H1 (cell line): ENCODE measurements at regions not wholly inside any gene's neighbourhood (a gene's known extent, or its start where the extent isn't known, plus 50 kb on each side); places are given as distances from the start of the nearest gene placed in this dataset.

Experiments used
- CBX8 ChIP-seq: fragments of 300-800, 300-1000 bp; sonication (generic); IDR thresholded peaks from 2 replicates; pipeline ENCODE4 v1.7.1; 2016; ENCODE audit warnings: low read depth, low read length, borderline replicate concordance
- SP1 ChIP-seq: IDR thresholded peaks from 2 replicates; pipeline ENCODE4 v1.6.1; 2011; ENCODE audit warnings: low read depth, low read length
- SP4 ChIP-seq: IDR thresholded peaks from 2 replicates; pipeline ENCODE4 v1.6.1; 2012; ENCODE audit warnings: low read length, inconsistent platforms
- TAF7 ChIP-seq: optimal IDR thresholded peaks from 2 replicates; pipeline ENCODE3; 2011; ENCODE audit warnings: low read depth, mild to moderate bottlenecking, inconsistent platforms, low read length, moderate library complexity, borderline replicate concordance
- ZNF274 ChIP-seq: IDR thresholded peaks from 2 replicates; pipeline ENCODE4 v1.7.0; 2012; ENCODE audit warnings: low read length, borderline replicate concordance; ENCODE audit errors: extremely low read depth
- TF ChIP-seq, protein P1 (sequence below), 3 experiments: IDR thresholded peaks; 1 replicate in 2 of 3; 2 replicates in 1 of 3; pipeline versions ENCODE4 v1.5.1 to v1.6.1; 2011; ENCODE audit warnings: low read length in 3 of 3, mild to moderate bottlenecking in 3 of 3, inconsistent platforms in 2 of 3, low read depth in 1 of 3, moderate library complexity in 1 of 3; ENCODE audit not compliant: insufficient read depth in 1 of 3; ENCODE audit errors: control extremely low read depth in 1 of 3
- TF ChIP-seq, protein P2 (sequence below): fragments of 300-600 bp; sonication (generic); IDR thresholded peaks from 2 replicates; pipeline ENCODE4 v1.7.1; 2012; ENCODE audit warnings: low read length, moderate library complexity, mild to moderate bottlenecking, inconsistent platforms; ENCODE audit not compliant: insufficient replicate concordance

DNA sequence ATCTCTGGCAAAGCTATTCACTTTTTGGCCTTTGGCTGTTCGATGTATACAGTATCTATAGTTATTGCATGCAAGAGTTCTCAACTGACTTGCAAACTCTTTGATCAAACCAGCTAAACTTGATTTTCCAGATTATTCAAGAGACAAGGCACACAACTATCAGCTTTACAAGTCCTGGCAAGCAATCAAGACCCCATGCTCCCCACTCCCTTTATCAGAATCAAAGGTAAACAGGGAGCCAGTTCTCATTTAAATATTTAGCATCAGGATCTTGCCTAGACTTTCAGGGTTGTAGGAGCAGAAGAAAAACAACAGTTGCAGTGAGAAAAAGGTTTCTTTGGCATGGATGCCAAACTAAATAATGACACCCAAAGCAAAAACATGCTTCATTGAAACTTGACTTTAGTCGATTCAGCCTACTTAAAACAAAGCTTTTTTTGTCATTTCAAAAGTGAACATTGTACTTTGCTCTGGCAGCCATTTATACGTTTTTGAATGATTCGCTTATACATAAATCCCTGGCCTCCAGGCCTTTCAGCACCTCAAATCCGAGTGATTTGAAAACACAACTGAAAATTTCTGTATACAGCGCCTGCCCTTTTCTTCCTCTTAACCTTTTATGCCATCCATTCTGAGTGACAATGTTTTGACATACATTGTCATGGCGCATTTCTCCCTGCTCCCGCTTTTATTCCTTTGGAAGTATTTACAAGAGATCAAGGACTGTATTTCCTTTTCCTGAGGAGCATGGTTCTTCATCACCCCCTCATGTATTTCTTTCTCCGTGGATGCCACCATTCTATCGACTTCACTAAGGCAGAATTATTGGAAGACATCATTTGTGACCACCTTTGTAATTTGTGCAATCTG lies 340.8 kb downstream of the KLF5 start:
- TF ChIP-seq, protein P1, sequence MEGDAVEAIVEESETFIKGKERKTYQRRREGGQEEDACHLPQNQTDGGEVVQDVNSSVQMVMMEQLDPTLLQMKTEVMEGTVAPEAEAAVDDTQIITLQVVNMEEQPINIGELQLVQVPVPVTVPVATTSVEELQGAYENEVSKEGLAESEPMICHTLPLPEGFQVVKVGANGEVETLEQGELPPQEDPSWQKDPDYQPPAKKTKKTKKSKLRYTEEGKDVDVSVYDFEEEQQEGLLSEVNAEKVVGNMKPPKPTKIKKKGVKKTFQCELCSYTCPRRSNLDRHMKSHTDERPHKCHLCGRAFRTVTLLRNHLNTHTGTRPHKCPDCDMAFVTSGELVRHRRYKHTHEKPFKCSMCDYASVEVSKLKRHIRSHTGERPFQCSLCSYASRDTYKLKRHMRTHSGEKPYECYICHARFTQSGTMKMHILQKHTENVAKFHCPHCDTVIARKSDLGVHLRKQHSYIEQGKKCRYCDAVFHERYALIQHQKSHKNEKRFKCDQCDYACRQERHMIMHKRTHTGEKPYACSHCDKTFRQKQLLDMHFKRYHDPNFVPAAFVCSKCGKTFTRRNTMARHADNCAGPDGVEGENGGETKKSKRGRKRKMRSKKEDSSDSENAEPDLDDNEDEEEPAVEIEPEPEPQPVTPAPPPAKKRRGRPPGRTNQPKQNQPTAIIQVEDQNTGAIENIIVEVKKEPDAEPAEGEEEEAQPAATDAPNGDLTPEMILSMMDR (IDR thresholded peaks at IDR 0.05; ENCODE audit: control extremely low read depth in 1 of 3, insufficient read depth in 1 of 3, low read depth in 1 of 3, low read length in 3 of 3), result no peak
- no peak for TF ChIP-seq ZNF274
- TF ChIP-seq SP4, result no peak
- TF ChIP-seq SP1, result no peak
- TF ChIP-seq TAF7, result no peak
- TF ChIP-seq CBX8, result no peak
- TF ChIP-seq, protein P2, sequence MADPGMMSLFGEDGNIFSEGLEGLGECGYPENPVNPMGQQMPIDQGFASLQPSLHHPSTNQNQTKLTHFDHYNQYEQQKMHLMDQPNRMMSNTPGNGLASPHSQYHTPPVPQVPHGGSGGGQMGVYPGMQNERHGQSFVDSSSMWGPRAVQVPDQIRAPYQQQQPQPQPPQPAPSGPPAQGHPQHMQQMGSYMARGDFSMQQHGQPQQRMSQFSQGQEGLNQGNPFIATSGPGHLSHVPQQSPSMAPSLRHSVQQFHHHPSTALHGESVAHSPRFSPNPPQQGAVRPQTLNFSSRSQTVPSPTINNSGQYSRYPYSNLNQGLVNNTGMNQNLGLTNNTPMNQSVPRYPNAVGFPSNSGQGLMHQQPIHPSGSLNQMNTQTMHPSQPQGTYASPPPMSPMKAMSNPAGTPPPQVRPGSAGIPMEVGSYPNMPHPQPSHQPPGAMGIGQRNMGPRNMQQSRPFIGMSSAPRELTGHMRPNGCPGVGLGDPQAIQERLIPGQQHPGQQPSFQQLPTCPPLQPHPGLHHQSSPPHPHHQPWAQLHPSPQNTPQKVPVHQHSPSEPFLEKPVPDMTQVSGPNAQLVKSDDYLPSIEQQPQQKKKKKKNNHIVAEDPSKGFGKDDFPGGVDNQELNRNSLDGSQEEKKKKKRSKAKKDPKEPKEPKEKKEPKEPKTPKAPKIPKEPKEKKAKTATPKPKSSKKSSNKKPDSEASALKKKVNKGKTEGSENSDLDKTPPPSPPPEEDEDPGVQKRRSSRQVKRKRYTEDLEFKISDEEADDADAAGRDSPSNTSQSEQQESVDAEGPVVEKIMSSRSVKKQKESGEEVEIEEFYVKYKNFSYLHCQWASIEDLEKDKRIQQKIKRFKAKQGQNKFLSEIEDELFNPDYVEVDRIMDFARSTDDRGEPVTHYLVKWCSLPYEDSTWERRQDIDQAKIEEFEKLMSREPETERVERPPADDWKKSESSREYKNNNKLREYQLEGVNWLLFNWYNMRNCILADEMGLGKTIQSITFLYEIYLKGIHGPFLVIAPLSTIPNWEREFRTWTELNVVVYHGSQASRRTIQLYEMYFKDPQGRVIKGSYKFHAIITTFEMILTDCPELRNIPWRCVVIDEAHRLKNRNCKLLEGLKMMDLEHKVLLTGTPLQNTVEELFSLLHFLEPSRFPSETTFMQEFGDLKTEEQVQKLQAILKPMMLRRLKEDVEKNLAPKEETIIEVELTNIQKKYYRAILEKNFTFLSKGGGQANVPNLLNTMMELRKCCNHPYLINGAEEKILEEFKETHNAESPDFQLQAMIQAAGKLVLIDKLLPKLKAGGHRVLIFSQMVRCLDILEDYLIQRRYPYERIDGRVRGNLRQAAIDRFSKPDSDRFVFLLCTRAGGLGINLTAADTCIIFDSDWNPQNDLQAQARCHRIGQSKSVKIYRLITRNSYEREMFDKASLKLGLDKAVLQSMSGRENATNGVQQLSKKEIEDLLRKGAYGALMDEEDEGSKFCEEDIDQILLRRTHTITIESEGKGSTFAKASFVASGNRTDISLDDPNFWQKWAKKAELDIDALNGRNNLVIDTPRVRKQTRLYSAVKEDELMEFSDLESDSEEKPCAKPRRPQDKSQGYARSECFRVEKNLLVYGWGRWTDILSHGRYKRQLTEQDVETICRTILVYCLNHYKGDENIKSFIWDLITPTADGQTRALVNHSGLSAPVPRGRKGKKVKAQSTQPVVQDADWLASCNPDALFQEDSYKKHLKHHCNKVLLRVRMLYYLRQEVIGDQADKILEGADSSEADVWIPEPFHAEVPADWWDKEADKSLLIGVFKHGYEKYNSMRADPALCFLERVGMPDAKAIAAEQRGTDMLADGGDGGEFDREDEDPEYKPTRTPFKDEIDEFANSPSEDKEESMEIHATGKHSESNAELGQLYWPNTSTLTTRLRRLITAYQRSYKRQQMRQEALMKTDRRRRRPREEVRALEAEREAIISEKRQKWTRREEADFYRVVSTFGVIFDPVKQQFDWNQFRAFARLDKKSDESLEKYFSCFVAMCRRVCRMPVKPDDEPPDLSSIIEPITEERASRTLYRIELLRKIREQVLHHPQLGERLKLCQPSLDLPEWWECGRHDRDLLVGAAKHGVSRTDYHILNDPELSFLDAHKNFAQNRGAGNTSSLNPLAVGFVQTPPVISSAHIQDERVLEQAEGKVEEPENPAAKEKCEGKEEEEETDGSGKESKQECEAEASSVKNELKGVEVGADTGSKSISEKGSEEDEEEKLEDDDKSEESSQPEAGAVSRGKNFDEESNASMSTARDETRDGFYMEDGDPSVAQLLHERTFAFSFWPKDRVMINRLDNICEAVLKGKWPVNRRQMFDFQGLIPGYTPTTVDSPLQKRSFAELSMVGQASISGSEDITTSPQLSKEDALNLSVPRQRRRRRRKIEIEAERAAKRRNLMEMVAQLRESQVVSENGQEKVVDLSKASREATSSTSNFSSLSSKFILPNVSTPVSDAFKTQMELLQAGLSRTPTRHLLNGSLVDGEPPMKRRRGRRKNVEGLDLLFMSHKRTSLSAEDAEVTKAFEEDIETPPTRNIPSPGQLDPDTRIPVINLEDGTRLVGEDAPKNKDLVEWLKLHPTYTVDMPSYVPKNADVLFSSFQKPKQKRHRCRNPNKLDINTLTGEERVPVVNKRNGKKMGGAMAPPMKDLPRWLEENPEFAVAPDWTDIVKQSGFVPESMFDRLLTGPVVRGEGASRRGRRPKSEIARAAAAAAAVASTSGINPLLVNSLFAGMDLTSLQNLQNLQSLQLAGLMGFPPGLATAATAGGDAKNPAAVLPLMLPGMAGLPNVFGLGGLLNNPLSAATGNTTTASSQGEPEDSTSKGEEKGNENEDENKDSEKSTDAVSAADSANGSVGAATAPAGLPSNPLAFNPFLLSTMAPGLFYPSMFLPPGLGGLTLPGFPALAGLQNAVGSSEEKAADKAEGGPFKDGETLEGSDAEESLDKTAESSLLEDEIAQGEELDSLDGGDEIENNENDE, result no peak
